COLO668 (cell line): ENCODE measurements at regions not wholly inside any gene's neighbourhood (a gene's known extent, or its start where the extent isn't known, plus 50 kb on each side); places are given as distances from the start of the nearest gene placed in this dataset.
"Not testable (repeated sequence)": the region's sequence is repeated elsewhere in the genome, so short reads cannot be mapped to it uniquely, and the experiment has no call there.

ENCODE experiments used
- DNase-seq: peaks from one replicate; lab custom pipeline; 2025; ENCODE audit not compliant: unreplicated experiment; lab: John Stamatoyannopoulos, UW

DNA sequence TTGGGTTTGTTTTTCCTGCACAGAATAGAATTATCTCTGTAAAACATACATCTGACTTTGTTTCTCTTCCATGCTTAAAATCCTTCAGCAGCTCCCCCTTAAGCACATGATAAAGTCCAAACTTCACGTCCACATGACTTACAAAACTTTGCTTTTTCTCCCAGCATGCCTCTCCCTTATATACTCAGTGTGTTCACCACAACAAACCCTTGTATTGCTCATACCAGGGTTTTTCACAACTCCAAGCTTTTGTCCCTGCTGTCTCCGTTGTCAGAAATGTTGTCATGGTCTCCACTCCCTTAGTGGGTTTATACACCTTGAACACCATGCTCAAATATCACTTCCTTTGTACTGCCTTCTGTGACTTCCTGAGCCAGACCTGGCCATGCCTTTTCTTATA, 91.1 kb upstream of the MITF start:
- no peak for DNase-seq

DNA sequence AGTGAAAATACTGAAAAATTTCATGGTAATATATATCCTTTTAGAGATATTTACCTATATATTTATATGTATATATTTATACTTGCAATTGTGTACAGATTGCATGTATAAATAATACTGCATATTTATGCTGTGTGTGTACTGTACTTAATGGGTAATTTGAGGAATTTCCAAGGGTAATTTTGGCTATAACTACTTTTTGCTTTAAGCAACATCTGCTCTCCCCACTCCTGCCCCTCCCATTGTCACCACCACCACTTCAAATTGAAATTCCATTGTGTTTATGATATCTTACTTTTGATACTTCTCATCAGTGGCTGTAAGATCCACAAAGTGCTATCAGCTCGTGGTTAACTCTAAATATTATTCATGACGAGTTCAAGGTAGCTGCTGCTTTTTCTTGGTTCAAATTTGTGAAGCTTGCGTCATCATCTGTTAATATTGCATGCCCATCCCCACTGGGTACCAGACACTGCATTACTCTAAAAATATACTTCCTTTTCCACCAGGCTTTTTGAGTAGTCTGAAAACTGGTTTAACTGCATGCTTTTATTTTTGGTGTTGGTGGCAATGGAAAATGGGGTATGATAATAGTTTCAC, 91.7 kb upstream of the MITF start:
- DNase-seq, result no peak

DNA sequence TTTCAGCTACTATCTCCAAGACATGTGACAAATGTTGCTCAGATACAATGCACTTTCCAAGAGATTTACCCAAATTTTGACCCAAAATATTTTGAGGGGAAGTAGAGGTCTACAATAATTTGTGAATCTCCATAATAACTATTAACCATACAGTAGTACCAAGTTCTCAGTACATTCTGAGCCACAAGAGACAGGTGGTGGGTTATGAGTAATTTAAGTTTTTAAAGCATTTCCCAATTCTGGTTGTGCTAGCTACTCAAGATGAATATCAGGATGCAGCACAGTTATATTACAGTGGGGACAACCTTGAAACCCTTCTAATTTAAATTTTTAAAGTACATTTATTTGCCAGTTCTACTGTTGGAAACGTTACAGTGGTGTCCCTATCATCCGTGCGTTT, 92.2 kb upstream of the MITF start:
- no peak for DNase-seq

- no peak for DNase-seq
These were observed 92.8 kb upstream of the MITF start for GRCh38 chr3:69646287-69647067.

DNA sequence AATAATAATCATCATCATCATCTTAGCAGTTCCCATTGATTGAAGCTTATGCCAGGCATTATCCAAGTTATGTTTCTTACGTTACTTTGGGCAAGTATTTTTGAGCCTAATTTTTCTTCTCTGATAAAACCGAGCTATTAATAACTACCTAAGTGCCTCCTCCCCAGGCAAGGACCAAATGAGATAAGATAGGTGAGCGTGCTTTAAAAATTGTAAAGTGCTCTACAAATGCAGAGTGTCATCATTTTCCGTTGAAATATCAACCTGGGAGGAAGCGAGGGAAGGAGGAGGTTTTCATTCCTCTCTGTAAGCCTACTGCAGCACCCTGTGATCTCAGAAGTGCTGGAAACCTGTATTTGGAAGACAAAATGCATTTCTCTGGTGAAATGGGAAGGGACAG, 96.7 kb upstream of the MITF start:
- no peak for DNase-seq

DNA sequence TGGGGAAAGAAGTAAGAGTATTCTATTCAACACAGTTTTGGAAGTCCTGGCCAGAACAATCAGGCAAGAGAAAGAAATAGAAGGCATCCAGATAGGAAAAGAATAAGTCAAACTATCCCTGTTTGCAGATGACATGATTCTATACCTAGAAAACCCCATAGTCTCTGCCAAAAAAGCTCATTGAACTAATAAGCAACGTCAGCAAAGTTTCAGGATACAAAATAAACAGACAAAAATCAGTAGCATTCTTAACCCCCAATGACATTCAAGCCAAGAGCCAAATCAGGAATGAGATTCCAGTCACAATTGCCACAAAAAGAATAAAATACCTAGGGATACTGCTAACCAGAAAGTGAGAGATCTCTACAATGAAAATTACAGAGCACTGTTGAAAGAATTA, 99.4 kb upstream of the MITF start:
- no peak for DNase-seq

DNA sequence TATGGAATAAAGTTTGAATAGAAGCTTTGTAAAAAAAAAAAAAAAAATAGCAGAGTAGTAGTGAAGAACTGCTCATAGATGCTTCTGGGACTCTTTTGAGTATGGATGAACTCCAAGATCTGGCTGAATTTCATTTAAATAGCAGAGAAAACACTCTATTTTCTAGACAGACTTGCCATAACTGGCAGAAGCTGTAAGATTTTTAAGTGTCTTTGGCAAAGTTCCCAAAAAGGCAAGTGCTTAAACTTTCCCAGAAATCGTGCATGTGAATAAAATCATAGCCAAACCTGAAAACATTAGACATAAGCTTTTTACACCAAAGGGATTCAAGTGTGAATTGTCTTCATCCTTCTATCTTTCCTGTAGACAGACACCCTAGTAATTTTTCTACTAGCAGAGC, 110.3 kb upstream of the MITF start:
- no peak for DNase-seq

GRCh38 chr3:69613286-69613685, 126.0 kb upstream of the MITF start:
- DNase-seq, result no peak

- DNase-seq, result no peak
These were observed 126.5 kb upstream of the MITF start for GRCh38 chr3:69612791-69613190.

DNA sequence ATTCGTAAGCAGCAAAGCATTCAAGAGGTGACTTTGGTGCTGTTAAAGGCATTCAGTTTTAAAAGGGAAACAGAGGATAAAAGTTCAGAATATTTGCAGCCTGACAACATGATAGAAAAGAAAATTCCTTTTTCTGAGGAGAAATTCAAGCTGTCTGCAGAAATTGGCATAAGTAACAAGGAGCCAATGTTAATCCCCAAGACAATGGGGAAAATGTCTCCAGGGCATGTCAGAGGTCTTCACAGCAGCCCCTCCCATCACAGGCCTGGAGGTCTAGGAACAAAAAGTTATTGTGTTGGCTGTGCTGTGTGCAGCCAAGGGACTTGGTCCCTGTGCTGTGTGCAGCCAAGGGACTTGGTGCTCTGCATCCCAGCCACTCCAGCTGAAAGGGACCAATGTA, 129.7 kb upstream of the MITF start:
- DNase-seq, result not testable (repeated sequence)

DNA sequence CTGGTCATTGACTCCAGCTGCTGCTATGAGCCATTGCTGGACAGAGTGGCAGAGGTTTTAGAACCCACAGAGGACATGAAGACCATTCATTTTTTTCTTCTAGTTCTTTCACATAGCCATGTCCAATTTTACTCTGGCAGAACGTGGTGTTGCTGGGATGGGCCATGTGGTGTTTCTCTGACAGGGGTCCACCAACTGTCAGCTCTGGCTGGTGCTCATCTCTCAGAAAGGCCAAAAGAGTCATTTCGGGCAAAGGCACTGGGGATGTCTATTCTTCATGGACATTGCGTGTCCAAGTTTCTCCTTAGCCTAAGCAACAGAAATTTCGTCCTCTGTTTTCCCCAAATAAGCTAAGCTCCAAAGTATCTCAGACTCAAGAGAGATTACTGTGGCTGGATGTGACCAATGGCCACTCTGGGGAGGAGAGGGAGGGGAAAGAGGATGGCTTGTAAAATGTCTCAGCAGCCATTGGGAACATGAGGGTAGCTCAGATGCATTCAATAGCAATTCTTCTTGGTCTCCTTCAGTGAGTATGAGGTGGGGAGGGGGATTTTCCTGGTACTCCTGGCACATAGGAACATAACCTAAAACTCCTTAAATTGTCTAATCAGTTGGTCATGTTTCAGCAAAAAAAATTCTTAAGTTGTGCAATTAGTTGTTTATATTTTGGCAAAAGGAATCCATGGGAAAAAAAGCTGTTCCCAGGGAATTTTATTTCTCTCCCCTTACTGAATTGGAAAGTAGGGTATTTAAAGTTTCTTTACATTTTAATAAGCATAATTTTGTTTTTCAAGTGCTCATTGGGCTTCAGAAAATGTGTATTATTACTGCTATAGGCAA, 131.6 kb upstream of the MITF start:
- DNase-seq, result no peak

DNA sequence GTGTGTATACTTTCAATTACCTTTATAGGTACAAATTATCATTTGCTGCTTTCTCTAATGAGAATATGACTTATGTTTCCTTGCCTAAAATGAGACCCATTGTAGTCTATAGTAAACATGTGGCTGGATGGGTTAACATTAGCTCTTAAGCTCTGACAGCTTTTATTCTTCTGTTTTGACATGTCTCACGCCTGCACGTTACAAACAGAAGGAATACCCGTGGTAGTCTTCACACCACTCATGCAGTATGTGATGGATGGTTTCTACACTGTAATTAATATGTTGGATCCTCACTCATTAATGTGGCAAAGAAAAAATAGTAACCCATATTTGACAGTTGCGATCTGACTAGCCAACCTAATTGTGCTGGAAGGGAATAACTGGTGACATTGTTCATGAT, 133.4 kb upstream of the MITF start:
- no peak for DNase-seq

- no peak for DNase-seq
These were observed 134.4 kb upstream of the MITF start for GRCh38 chr3:69604735-69605450.

- DNase-seq, result no peak
These were observed 137.2 kb upstream of the MITF start for GRCh38 chr3:69602112-69602511.

GRCh38 chr3:69594286-69594685, 145.0 kb upstream of the MITF start:
- DNase-seq, result no peak

- no peak for DNase-seq
These were observed 148.0 kb upstream of the MITF start for GRCh38 chr3:69591164-69591736.

DNA sequence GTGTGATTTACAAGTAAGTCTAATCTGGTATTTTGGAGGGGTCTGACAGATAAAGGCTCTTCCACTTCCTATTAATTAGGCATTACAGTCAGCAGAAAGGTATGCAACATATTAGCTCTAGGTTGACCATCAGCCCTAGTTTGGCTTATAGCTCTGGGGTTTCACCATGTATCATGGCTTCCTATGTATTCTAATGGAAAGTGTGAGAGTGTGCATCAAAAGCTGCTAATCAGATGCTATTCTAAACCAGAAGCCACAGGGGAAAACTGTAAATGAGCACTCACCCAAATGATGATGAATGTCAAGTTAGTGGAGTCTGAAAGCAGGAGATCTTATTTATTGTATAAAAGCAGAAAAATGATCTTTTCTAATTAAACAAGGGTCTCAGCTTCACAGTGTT, 149.2 kb upstream of the MITF start:
- no peak for DNase-seq

- DNase-seq, result no peak
These were observed 151.1 kb upstream of the MITF start for GRCh38 chr3:69588170-69588569.

DNA sequence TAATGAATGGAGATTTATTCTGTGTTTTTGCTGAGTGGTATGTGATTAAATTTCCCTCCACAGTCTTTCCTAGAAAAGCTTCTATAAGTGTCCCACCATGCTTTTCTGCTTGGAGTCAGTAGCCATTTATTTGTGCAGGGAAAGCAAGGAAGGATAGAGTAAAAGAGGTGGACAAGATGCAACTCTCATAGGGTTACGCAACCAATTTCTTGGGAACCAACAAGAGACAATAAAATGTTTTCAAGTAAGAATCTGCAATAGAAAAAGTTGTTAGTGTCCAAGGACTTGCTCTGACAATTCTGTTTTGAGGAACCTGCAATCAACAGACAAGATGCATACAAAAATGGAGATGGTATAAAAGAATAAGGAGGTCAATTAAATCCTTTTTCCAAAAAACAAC, 153.8 kb upstream of the MITF start:
- DNase-seq, result no peak

- no peak for DNase-seq
These were observed 157.2 kb upstream of the MITF start for GRCh38 chr3:69582044-69582443.
